ENCODE measurements at regions not wholly inside any gene's neighbourhood (a gene's known extent, or its start where the extent isn't known, plus 50 kb on each side); places are given as distances from the start of the nearest gene placed in this dataset.
"Not testable (repeated sequence)": the region's sequence is repeated elsewhere in the genome, so short reads cannot be mapped to it uniquely, and the experiment has no call there.

DNA sequence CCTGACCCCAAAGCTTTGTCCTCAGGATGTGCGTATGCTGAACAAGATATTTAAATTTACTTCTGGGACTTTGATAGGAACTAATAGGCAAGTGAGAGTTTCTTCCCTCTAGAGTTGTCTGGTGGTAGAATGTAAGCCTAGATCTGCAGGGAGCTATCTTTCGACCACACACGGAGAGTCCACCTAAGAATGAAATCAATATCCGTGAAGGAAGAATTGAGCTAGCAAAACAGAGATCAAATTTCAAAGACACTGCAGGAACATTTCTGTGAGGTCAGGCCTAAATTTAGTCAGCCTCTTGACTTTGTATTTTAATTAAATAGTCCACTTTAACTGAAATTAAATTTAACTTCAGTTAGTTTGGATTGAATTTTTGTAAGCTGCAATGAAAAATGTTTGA lies 871.3 kb downstream of the RAB28 start (continued):
- TF ChIP-seq, protein P1, sequence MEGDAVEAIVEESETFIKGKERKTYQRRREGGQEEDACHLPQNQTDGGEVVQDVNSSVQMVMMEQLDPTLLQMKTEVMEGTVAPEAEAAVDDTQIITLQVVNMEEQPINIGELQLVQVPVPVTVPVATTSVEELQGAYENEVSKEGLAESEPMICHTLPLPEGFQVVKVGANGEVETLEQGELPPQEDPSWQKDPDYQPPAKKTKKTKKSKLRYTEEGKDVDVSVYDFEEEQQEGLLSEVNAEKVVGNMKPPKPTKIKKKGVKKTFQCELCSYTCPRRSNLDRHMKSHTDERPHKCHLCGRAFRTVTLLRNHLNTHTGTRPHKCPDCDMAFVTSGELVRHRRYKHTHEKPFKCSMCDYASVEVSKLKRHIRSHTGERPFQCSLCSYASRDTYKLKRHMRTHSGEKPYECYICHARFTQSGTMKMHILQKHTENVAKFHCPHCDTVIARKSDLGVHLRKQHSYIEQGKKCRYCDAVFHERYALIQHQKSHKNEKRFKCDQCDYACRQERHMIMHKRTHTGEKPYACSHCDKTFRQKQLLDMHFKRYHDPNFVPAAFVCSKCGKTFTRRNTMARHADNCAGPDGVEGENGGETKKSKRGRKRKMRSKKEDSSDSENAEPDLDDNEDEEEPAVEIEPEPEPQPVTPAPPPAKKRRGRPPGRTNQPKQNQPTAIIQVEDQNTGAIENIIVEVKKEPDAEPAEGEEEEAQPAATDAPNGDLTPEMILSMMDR (IDR thresholded peaks at IDR 0.05; ENCODE audit: control extremely low read depth in 1 of 3, insufficient read depth in 1 of 3, low read depth in 1 of 3, low read length in 3 of 3) = no peak
- TF ChIP-seq YY1 (IDR thresholded peaks at IDR 0.05; ENCODE audit: low read depth, low read length) (no peak), FOSL1 (IDR thresholded peaks at IDR 0.05; ENCODE audit: insufficient read depth, low read depth, low read length) (no peak), TCF12 (IDR thresholded peaks at IDR 0.05; ENCODE audit: low read depth, low read length) (no peak), CEBPB (IDR thresholded peaks at IDR 0.05; ENCODE audit: low read depth, low read length) (no peak), HDAC6 (IDR thresholded peaks at IDR 0.05; ENCODE audit: low read depth, low read length) (no peak)

DNA sequence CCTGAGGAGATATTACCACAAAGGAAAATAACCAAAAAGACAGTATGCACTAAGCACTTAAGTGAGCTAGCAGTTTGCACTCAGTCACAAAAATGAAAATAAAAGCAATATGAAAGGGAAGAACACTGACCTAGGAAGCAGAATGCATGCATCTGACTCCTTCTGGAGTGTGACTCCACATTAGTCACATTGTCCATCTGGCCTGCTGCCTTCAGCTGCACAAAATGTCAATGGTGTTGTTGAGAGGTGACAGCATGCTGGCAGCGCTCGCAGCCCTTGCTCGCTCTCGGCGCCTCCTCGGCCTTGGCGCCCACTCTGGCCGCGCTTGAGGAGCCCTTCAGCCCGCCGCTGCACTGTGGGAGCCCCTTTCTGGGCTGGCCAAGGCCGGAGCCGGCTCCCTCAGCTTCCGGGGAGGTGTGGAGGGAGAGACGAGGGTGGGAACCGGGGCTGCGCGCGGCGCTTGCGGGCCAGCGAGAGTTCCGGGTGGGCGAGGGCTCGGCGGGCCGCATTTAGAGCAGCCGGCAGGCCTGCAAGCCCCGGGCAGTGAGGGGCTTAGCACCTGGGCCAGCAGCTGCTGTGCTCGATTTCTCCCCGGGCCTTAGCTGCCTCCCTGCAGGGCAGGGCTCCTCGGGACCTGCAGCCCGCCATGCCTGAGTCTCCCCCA lies 874.8 kb downstream of the RAB28 start:
- H3K36me3 ChIP-seq (ENCODE audit: control insufficient read depth in 2 of 4, insufficient read depth in 4 of 4, low read length in 3 of 4); H3K4ac ChIP-seq (replicated peaks; ENCODE audit: insufficient read length, low read depth, low read length); H2BK12ac ChIP-seq (ENCODE audit: low read depth, low read length); H4K5ac ChIP-seq (ENCODE audit: insufficient read length, low read depth, low read length); H4K8ac ChIP-seq (ENCODE audit: extremely low read depth, insufficient read depth, low read length); H3K4me2 ChIP-seq (ENCODE audit: insufficient read depth in 1 of 2, low read depth in 2 of 2, low read length in 2 of 2); H3K23me2 ChIP-seq (ENCODE audit: low read depth, low read length); H2BK5ac ChIP-seq (ENCODE audit: low read depth, low read length); H2BK15ac ChIP-seq (ENCODE audit: low read length); H4K20me1 ChIP-seq (replicated peaks in 1 of 2; ENCODE audit: control insufficient read depth in 1 of 2, insufficient read depth in 2 of 2, low read length in 2 of 2); H3K27ac ChIP-seq (ENCODE audit: low read depth, low read length); H3K23ac ChIP-seq (ENCODE audit: insufficient read length); H2AFZ ChIP-seq (ENCODE audit: low read length); DNase-seq (ENCODE audit: low read depth in 1 of 2, low spot score in 2 of 2); H3K79me2 ChIP-seq (ENCODE audit: control insufficient read depth in 1 of 2, insufficient read depth in 2 of 2, low read length in 2 of 2); H3K56ac ChIP-seq (replicated peaks; ENCODE audit: insufficient read length, low read depth, low read length); H3K4me3 ChIP-seq (ENCODE audit: extremely low read depth in 1 of 4, insufficient read depth in 2 of 4, low read depth in 3 of 4, low read length in 4 of 4); H3K79me1 ChIP-seq (ENCODE audit: low read depth, low read length); H3K27me3 ChIP-seq (replicated peaks in 1 of 4; ENCODE audit: control insufficient read depth in 3 of 4, extremely low read depth in 1 of 4, insufficient read depth in 3 of 4, low read length in 3 of 4); H3K18ac ChIP-seq (ENCODE audit: extremely low read depth, low read length); H3K9ac ChIP-seq (replicated peaks in 1 of 4; ENCODE audit: extremely low read depth in 1 of 4, low read depth in 3 of 4, low read length in 3 of 4); H3K9me3 ChIP-seq (ENCODE audit: insufficient read depth in 2 of 2, low read depth in 1 of 2, low read length in 1 of 2); POLR2A ChIA-PET (ENCODE audit: partially characterized antibody); H2AK5ac ChIP-seq (ENCODE audit: low read depth, low read length); H2BK120ac ChIP-seq (replicated peaks; ENCODE audit: low read depth, low read length); FAIRE-seq; H4K91ac ChIP-seq (replicated peaks; ENCODE audit: insufficient read length, low read length); H3K4me1 ChIP-seq (replicated peaks in 1 of 4; ENCODE audit: control insufficient read depth in 3 of 4, insufficient read depth in 4 of 4, low read length in 3 of 4); H3K14ac ChIP-seq (ENCODE audit: insufficient read length); H2BK20ac ChIP-seq (ENCODE audit: low read length): not testable (repeated sequence)
- WGBS, 2 experiments (ENCODE audit: extremely low coverage in 1 of 2, insufficient coverage in 1 of 2, insufficient read length in 1 of 2, insufficient replicate concordance in 2 of 2, low coverage in 1 of 2, low lambda C conversion rate in 2 of 2, missing lambda C conversion rate in 1 of 2) = 90% methylated on average over 16 of the region's 33 CpGs; no CpG with 5 or more reads in 1 of the 2 experiments
- CTCF ChIA-PET (ENCODE audit: partially characterized antibody) = interaction anchor here (0.7 to 1.9 kb wide), 3 partner anchors 9 to 177 kb away, joined by 3 to 6 read pairs (median 4); no protein-coding TSS in a partner anchor
